IMR-90 (cell line): ENCODE measurements at regions not wholly inside any gene's neighbourhood (a gene's known extent, or its start where the extent isn't known, plus 50 kb on each side); places are given as distances from the start of the nearest gene placed in this dataset.

ENCODE experiments used
- BHLHE40 ChIP-seq: fragments of 150-350 bp; IDR thresholded peaks from 2 replicates; pipeline ENCODE4 v1.6.1; 2016; ENCODE audit warnings: mild to moderate bottlenecking, low read depth, low read length
- CEBPB ChIP-seq: IDR thresholded peaks from 2 replicates; pipeline ENCODE4 v1.6.1; 2012; ENCODE audit warnings: low read depth, low read length, improper control_type of control experiment
- CHD1 ChIP-seq: IDR thresholded peaks from 2 replicates; pipeline ENCODE4 v1.6.1; 2012; ENCODE audit warnings: low read depth, low read length, improper control_type of control experiment
- FOS ChIP-seq: fragments of 150-350 bp; IDR thresholded peaks from 2 replicates; pipeline ENCODE4 v1.6.1; 2016; ENCODE audit warnings: low read depth, low read length
- MAFK ChIP-seq: IDR thresholded peaks from 2 replicates; pipeline ENCODE4 v1.6.1; 2012; ENCODE audit warnings: low read depth, low read length, improper control_type of control experiment
- MXI1 ChIP-seq: IDR thresholded peaks from 2 replicates; pipeline ENCODE4 v1.6.1; 2012; ENCODE audit warnings: low read depth, mild to moderate bottlenecking, low read length, moderate library complexity, borderline replicate concordance
- POLR2A ChIP-seq: IDR thresholded peaks from 2 replicates; pipeline ENCODE4 v1.6.1; 2012; ENCODE audit warnings: mild to moderate bottlenecking, low read depth, low read length
- RAD21 ChIP-seq: IDR thresholded peaks from 2 replicates; pipeline ENCODE4 v1.6.1; 2012; ENCODE audit warnings: low read length, improper control_type of control experiment
- RFX5 ChIP-seq: IDR thresholded peaks from 2 replicates; pipeline ENCODE4 v1.8.0; 2012; ENCODE audit warnings: low read depth, mild to moderate bottlenecking, low read length, moderate library complexity
- SMC3 ChIP-seq: fragments of 150-350 bp; IDR thresholded peaks from 2 replicates; pipeline ENCODE4 v1.6.1; 2016; ENCODE audit warnings: low read depth, mild to moderate bottlenecking, antibody characterized with exemption, low read length, moderate library complexity
- USF2 ChIP-seq: fragments of 150-350 bp; IDR thresholded peaks from 2 replicates; pipeline ENCODE4 v1.6.1; 2017; ENCODE audit warnings: mild to moderate bottlenecking, antibody characterized with exemption, low read length, low read depth
- TF ChIP-seq, protein P1 (sequence below): conservative IDR thresholded peaks from 2 replicates; pipeline ENCODE4 v1.5.1; 2012; ENCODE audit warnings: mild to moderate bottlenecking, low read depth, low read length, improper control_type of control experiment
- TF ChIP-seq, protein P2 (sequence below): fragments of 150-350 bp; IDR thresholded peaks from 2 replicates; pipeline ENCODE4 v1.6.1; 2016; ENCODE audit warnings: low read depth, mild to moderate bottlenecking, low read length, moderate library complexity, borderline replicate concordance

GRCh38 chr10:94138391-94138790, 144.7 kb downstream of the PLCE1 start:
- TF ChIP-seq, protein P1, sequence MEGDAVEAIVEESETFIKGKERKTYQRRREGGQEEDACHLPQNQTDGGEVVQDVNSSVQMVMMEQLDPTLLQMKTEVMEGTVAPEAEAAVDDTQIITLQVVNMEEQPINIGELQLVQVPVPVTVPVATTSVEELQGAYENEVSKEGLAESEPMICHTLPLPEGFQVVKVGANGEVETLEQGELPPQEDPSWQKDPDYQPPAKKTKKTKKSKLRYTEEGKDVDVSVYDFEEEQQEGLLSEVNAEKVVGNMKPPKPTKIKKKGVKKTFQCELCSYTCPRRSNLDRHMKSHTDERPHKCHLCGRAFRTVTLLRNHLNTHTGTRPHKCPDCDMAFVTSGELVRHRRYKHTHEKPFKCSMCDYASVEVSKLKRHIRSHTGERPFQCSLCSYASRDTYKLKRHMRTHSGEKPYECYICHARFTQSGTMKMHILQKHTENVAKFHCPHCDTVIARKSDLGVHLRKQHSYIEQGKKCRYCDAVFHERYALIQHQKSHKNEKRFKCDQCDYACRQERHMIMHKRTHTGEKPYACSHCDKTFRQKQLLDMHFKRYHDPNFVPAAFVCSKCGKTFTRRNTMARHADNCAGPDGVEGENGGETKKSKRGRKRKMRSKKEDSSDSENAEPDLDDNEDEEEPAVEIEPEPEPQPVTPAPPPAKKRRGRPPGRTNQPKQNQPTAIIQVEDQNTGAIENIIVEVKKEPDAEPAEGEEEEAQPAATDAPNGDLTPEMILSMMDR = no peak
- peak; percentile 68 for TF ChIP-seq CEBPB
- no peak for TF ChIP-seq POLR2A
- no peak for TF ChIP-seq SMC3
- TF ChIP-seq MXI1 = no peak
- TF ChIP-seq USF2 = no peak
- TF ChIP-seq RAD21 = no peak
- TF ChIP-seq, protein P2, sequence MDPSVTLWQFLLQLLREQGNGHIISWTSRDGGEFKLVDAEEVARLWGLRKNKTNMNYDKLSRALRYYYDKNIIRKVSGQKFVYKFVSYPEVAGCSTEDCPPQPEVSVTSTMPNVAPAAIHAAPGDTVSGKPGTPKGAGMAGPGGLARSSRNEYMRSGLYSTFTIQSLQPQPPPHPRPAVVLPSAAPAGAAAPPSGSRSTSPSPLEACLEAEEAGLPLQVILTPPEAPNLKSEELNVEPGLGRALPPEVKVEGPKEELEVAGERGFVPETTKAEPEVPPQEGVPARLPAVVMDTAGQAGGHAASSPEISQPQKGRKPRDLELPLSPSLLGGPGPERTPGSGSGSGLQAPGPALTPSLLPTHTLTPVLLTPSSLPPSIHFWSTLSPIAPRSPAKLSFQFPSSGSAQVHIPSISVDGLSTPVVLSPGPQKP = no peak
- no peak for TF ChIP-seq RFX5
- TF ChIP-seq MAFK = no peak
- TF ChIP-seq CHD1 = no peak
- TF ChIP-seq BHLHE40 = peak; percentile 18; the same call in 1 of the 2 replicates
- 0 out of 2 replicates have a peak, but pooled peaks have one; percentile 22 for TF ChIP-seq FOS
